ENCODE measurements at regions not wholly inside any gene's neighbourhood (a gene's known extent, or its start where the extent isn't known, plus 50 kb on each side); places are given as distances from the start of the nearest gene placed in this dataset.

- Histone ChIP-seq H3K4me1 (ENCODE audit: low read depth, poor library complexity, severe bottlenecking) (no peaks in the 10 kb centered on the region), H4K20me1 (ENCODE audit: insufficient read depth) (no peaks in the 10 kb centered on the region), H3K79me2 (ENCODE audit: insufficient read depth, low read depth) (no peaks in the 10 kb centered on the region), H2AFZ (ENCODE audit: low read depth) (no peak overlapping the region), H3K27ac (no peak overlapping the region), H3K36me3 (ENCODE audit: insufficient read depth) (no peaks in the 10 kb centered on the region), H3K4me2 (no peak overlapping the region), H3K9ac (no peak overlapping the region), H3K27me3 (ENCODE audit: insufficient read depth, low read depth) (no peaks in the 10 kb centered on the region), H3K4me3 (IDR thresholded peaks at IDR 0.05; ENCODE audit: insufficient read depth, low read depth, low read length) (no peak overlapping the region)
- TF ChIP-seq, protein P1, sequence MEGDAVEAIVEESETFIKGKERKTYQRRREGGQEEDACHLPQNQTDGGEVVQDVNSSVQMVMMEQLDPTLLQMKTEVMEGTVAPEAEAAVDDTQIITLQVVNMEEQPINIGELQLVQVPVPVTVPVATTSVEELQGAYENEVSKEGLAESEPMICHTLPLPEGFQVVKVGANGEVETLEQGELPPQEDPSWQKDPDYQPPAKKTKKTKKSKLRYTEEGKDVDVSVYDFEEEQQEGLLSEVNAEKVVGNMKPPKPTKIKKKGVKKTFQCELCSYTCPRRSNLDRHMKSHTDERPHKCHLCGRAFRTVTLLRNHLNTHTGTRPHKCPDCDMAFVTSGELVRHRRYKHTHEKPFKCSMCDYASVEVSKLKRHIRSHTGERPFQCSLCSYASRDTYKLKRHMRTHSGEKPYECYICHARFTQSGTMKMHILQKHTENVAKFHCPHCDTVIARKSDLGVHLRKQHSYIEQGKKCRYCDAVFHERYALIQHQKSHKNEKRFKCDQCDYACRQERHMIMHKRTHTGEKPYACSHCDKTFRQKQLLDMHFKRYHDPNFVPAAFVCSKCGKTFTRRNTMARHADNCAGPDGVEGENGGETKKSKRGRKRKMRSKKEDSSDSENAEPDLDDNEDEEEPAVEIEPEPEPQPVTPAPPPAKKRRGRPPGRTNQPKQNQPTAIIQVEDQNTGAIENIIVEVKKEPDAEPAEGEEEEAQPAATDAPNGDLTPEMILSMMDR (conservative IDR thresholded peaks at IDR 0.05; ENCODE audit: low read depth, low read length): no peak
Observed at GRCh38 chr20:20892328-20892727, 179.9 kb upstream of the RALGAPA2 start.

GRCh38 chr20:20890751-20891150 is 178.3 kb upstream of the RALGAPA2 start:
- H3K9ac ChIP-seq: no peak overlapping the region
- no peaks in the 10 kb centered on the region for H3K27me3 ChIP-seq (ENCODE audit: insufficient read depth, low read depth)
- no peak overlapping the region for H3K4me2 ChIP-seq
- H3K4me1 ChIP-seq (ENCODE audit: low read depth, poor library complexity, severe bottlenecking): no peaks in the 10 kb centered on the region
- H4K20me1 ChIP-seq (ENCODE audit: insufficient read depth): no peaks in the 10 kb centered on the region
- no peaks in the 10 kb centered on the region for H3K79me2 ChIP-seq (ENCODE audit: insufficient read depth, low read depth)
- no peak overlapping the region for H3K27ac ChIP-seq
- TF ChIP-seq, protein P1 (conservative IDR thresholded peaks at IDR 0.05; ENCODE audit: low read depth, low read length): no peak
- no peak overlapping the region for H2AFZ ChIP-seq (ENCODE audit: low read depth)
- no peak overlapping the region for H3K4me3 ChIP-seq (IDR thresholded peaks at IDR 0.05; ENCODE audit: insufficient read depth, low read depth, low read length)
- no peaks in the 10 kb centered on the region for H3K36me3 ChIP-seq (ENCODE audit: insufficient read depth)

DNA sequence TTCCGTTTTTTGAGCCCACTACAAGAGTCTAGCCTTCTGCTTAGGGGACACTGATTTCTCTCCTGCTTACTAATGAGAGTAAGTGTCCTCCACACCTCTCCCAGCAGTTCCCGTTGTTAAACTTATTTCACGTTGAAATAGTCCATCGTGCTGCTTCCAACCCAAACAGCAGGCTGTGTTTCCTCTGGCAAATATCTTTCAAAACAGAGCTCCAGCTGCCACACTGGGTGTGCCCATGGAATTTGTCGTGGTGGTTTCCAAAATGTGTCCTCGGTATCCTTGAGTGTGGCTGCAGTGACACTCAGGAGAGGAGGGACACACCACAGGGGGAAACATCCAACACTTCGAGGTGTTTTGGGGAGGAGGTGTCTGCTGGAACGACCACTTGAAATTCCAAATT is 176.5 kb upstream of the RALGAPA2 start:
- no peak overlapping the region for H3K9ac ChIP-seq
- H3K27me3 ChIP-seq (ENCODE audit: insufficient read depth, low read depth): no peaks in the 10 kb centered on the region
- H3K4me2 ChIP-seq: no peak overlapping the region
- H3K4me3 ChIP-seq (IDR thresholded peaks at IDR 0.05; ENCODE audit: insufficient read depth, low read depth, low read length): no peak overlapping the region
- no peak overlapping the region for H3K27ac ChIP-seq
- no peaks in the 10 kb centered on the region for H3K36me3 ChIP-seq (ENCODE audit: insufficient read depth)
- H3K79me2 ChIP-seq (ENCODE audit: insufficient read depth, low read depth): no peaks in the 10 kb centered on the region
- TF ChIP-seq, protein P1 (conservative IDR thresholded peaks at IDR 0.05; ENCODE audit: low read depth, low read length): no peak
- H2AFZ ChIP-seq (ENCODE audit: low read depth): no peak overlapping the region
- H4K20me1 ChIP-seq (ENCODE audit: insufficient read depth): no peaks in the 10 kb centered on the region
- no peaks in the 10 kb centered on the region for H3K4me1 ChIP-seq (ENCODE audit: low read depth, poor library complexity, severe bottlenecking)

- Histone ChIP-seq H3K79me2 (ENCODE audit: insufficient read depth, low read depth) (no peaks in the 10 kb centered on the region), H3K4me1 (ENCODE audit: low read depth, poor library complexity, severe bottlenecking) (no peaks in the 10 kb centered on the region), H3K9ac (no peak overlapping the region), H3K27ac (no peak overlapping the region), H3K27me3 (ENCODE audit: insufficient read depth, low read depth) (no peaks in the 10 kb centered on the region), H4K20me1 (ENCODE audit: insufficient read depth) (no peaks in the 10 kb centered on the region), H3K4me2 (no peak overlapping the region), H3K36me3 (ENCODE audit: insufficient read depth) (no peaks in the 10 kb centered on the region), H2AFZ (ENCODE audit: low read depth) (no peak overlapping the region), H3K4me3 (IDR thresholded peaks at IDR 0.05; ENCODE audit: insufficient read depth, low read depth, low read length) (no peak overlapping the region)
- TF ChIP-seq, protein P1 (conservative IDR thresholded peaks at IDR 0.05; ENCODE audit: low read depth, low read length): no peak
Observed at GRCh38 chr20:20888266-20888656, 175.8 kb upstream of the RALGAPA2 start.
